Endothelial cell of umbilical vein (primary cell): ENCODE measurements at regions not wholly inside any gene's neighbourhood (a gene's known extent, or its start where the extent isn't known, plus 50 kb on each side); places are given as distances from the start of the nearest gene placed in this dataset.

Source experiments
- EZH2 ChIP-seq: IDR thresholded peaks from 2 replicates; pipeline ENCODE4 v1.6.1; 2012; ENCODE audit warnings: borderline replicate concordance, low read depth, mild to moderate bottlenecking, moderate library complexity, low read length, inconsistent platforms; ENCODE audit not compliant: severe bottlenecking
- MYC ChIP-seq: IDR thresholded peaks from one replicate; pipeline ENCODE4 v1.6.1; 2011; ENCODE audit warnings: mild to moderate bottlenecking, low read depth, low read length
- POLR2A ChIP-seq: IDR thresholded peaks from 2 replicates; pipeline ENCODE4 v1.6.1; 2012; ENCODE audit warnings: low read depth, mild to moderate bottlenecking, control low read depth, low read length
- POLR2AphosphoS5 ChIP-seq: IDR thresholded peaks from 2 replicates; pipeline ENCODE4 v1.6.1; 2012; ENCODE audit warnings: low read depth, mild to moderate bottlenecking, control low read depth, low read length, moderate library complexity; ENCODE audit not compliant: insufficient read depth
- TF ChIP-seq, protein P1 (sequence below), 2 donors: IDR thresholded peaks; 1 replicate in 1 of 2; 2 replicates in 1 of 2; pipeline ENCODE4 v1.5.1; 2011; ENCODE audit warnings: low read length in 2 of 2, mild to moderate bottlenecking in 2 of 2, moderate library complexity in 2 of 2, control low read depth in 1 of 2, inconsistent platforms in 1 of 2, low read depth in 1 of 2; ENCODE audit not compliant: insufficient read depth in 1 of 2; ENCODE audit errors: extremely low read depth in 1 of 2
- TF ChIP-seq, protein P2 (sequence below): IDR thresholded peaks from 2 replicates; pipeline ENCODE4 v1.6.1; 2011; ENCODE audit not compliant: insufficient read depth, insufficient read length

DNA sequence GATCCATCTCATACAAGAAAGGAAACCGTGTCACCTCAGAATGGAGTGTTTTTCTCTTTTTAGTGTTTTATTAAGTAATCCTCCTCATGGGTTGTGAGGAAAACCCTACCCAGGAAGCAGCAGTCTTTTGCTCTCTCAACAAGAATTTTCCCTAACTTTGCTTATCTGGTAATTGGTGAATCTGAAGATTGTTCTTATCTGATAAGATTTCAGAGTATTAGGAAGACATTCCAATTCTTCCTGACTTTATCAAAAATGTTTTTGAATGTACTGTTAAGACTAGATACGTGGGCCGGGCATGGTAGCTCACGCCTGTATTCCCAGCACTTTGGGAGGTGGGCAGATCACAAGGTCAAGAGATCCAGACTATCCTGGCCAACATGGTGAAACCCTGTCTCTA, 86.0 kb downstream of the PHLDA1 start:
- TF ChIP-seq MYC, result no peak
- TF ChIP-seq, protein P1, sequence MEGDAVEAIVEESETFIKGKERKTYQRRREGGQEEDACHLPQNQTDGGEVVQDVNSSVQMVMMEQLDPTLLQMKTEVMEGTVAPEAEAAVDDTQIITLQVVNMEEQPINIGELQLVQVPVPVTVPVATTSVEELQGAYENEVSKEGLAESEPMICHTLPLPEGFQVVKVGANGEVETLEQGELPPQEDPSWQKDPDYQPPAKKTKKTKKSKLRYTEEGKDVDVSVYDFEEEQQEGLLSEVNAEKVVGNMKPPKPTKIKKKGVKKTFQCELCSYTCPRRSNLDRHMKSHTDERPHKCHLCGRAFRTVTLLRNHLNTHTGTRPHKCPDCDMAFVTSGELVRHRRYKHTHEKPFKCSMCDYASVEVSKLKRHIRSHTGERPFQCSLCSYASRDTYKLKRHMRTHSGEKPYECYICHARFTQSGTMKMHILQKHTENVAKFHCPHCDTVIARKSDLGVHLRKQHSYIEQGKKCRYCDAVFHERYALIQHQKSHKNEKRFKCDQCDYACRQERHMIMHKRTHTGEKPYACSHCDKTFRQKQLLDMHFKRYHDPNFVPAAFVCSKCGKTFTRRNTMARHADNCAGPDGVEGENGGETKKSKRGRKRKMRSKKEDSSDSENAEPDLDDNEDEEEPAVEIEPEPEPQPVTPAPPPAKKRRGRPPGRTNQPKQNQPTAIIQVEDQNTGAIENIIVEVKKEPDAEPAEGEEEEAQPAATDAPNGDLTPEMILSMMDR (IDR thresholded peaks at IDR 0.05; ENCODE audit: extremely low read depth in 1 of 2, insufficient read depth in 1 of 2, low read depth in 1 of 2, low read length in 2 of 2), result no peak
- no peak for TF ChIP-seq EZH2
- TF ChIP-seq POLR2A, result no peak
- TF ChIP-seq, protein P2, sequence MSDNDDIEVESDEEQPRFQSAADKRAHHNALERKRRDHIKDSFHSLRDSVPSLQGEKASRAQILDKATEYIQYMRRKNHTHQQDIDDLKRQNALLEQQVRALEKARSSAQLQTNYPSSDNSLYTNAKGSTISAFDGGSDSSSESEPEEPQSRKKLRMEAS, result no peak
- TF ChIP-seq POLR2AphosphoS5, result no peak
